Bronchial epithelial cell (primary cell): ENCODE measurements at regions not wholly inside any gene's neighbourhood (a gene's known extent, or its start where the extent isn't known, plus 50 kb on each side); places are given as distances from the start of the nearest gene placed in this dataset.
"Not testable (repeated sequence)": the region's sequence is repeated elsewhere in the genome, so short reads cannot be mapped to it uniquely, and the experiment has no call there.

Experiments
- DNase-seq: peaks from one replicate; pipeline ENCODE4 v3.0.0-alpha.2; 2010; ENCODE audit warnings: low read depth
- FAIRE-seq: peaks from 2 replicates; lab custom pipeline; 2011; peaks lifted over from hg19 to GRCh38; lab: Jason Lieb, UNC
- H3K27me3 ChIP-seq: 2 replicates; pipeline ENCODE4 v1.5.1; 2011; ENCODE audit warnings: low read length; ENCODE audit not compliant: control insufficient read depth, insufficient read depth
- H3K36me3 ChIP-seq: 2 replicates; pipeline ENCODE4 v1.5.1; 2011; ENCODE audit warnings: low read length; ENCODE audit not compliant: control insufficient read depth, insufficient read depth
- H3K4me3 ChIP-seq: 2 replicates; pipeline ENCODE4 v1.5.1; 2011; ENCODE audit warnings: mild to moderate bottlenecking, low read depth, low read length, control low read depth
- CTCF ChIP-seq: IDR thresholded peaks from 2 replicates; pipeline ENCODE4 v1.5.1; 2011; ENCODE audit warnings: mild to moderate bottlenecking, moderate library complexity, low read length, control low read depth, inconsistent platforms; ENCODE audit not compliant: insufficient read depth, severe bottlenecking

- FAIRE-seq (peak; percentile 60), DNase-seq (peak; percentile 100)
- peak; percentile 26 for TF ChIP-seq CTCF
- no peak overlapping the region for H3K4me3 ChIP-seq
- H3K36me3 ChIP-seq = no peaks in the 10 kb centered on the region
- no peaks in the 10 kb centered on the region for H3K27me3 ChIP-seq
These were observed 153.7 kb upstream of the SERTAD2 start for GRCh38 chr2:64807417-64807816.

DNA sequence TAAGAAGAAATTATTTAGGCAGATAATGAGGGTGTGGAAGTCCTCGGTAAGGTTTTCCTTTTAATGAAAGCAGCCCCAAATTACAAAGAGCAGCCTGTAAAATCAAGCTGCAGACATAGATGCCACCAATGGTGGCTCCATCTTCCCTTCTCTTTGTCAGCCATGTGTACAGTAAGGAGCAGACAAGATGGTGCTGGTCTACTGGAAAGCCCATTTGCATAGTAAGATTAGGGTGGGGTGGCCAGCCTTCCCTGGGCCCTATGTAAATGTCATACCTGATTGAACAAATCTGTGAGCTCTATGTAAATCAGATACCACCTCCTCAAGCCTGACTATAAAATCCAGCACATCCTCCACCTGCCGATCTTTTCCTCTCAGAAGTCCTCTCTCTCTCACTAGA is 154.4 kb upstream of the SERTAD2 start:
- no peaks in the 10 kb centered on the region for H3K36me3 ChIP-seq
- no peak for DNase-seq
- TF ChIP-seq CTCF = no peak
- H3K27me3 ChIP-seq = no peaks in the 10 kb centered on the region
- no peak for FAIRE-seq
- no peak overlapping the region for H3K4me3 ChIP-seq

DNA sequence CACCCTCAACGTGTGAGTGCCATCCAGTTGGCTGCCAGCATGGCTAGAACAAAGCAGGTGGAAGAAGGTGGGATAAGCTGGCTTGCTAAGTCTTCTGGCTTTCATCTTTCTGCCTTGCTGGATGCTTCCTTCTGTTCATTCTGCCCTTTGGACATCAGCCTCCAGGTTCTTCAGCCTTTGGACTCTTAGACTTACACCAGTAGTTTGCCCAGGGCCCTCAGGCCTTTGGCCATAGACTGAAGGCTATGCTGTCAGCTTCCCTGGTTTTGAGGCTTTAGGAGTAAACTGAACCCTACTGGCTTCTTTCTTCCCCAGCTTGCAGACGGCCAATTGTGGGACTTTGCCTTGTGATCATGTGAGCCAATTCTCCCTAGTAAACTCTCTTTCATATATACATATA is 155.0 kb upstream of the SERTAD2 start:
- Histone ChIP-seq H3K27me3 (no peaks in the 10 kb centered on the region), H3K4me3 (no peak overlapping the region), H3K36me3 (no peaks in the 10 kb centered on the region)
- TF ChIP-seq CTCF = no peak
- no peak for DNase-seq
- FAIRE-seq = no peak

GRCh38 chr2:64809216-64809615 is 155.5 kb upstream of the SERTAD2 start:
- no peak for TF ChIP-seq CTCF
- Histone ChIP-seq H3K36me3 (no peaks in the 10 kb centered on the region), H3K4me3 (no peak overlapping the region), H3K27me3 (no peaks in the 10 kb centered on the region)
- DNase-seq = no peak
- FAIRE-seq = no peak

DNA sequence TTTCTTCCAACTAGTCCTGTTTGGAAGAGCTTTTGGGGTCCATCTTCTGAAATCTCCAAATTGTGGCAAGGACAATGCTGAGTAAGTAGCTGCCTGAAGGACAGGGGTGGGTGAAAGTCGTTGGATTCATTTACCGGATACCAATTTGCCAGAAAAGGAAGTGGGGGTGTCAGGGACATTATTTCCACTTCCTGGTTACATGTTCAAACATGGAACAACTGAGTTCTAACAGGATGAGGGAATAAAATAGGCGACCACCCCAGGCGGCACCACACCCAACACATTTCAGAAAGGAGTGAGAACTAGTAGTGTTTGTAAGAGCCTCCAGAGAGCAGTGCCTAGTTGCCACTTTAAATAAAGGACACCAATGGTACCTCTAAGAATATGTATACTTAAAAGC is 158.6 kb upstream of the SERTAD2 start:
- TF ChIP-seq CTCF = no peak
- Histone ChIP-seq H3K27me3 (no peaks in the 10 kb centered on the region), H3K4me3 (no peak overlapping the region), H3K36me3 (no peaks in the 10 kb centered on the region)
- peak; percentile 52 for DNase-seq
- FAIRE-seq = no peak

DNA sequence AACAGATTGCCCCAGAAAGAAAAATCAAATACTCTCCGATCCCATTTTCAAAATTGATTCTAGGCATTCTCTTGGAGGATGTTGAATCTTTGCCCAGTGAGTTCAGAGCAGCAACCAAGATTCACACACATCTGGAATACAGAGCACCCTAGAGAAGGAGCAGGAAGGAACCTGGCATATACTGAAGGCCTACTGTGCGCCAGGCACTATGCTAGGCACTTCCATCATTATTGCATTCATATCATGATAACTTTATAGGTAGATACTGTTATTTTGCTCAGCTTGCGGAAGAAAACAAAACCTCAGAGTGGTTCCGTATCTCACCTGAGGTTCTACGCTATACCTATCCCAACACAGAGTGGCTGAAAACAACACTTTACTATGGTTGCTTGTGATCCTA is 160.3 kb upstream of the SERTAD2 start:
- DNase-seq (no peak), FAIRE-seq (no peak)

DNA sequence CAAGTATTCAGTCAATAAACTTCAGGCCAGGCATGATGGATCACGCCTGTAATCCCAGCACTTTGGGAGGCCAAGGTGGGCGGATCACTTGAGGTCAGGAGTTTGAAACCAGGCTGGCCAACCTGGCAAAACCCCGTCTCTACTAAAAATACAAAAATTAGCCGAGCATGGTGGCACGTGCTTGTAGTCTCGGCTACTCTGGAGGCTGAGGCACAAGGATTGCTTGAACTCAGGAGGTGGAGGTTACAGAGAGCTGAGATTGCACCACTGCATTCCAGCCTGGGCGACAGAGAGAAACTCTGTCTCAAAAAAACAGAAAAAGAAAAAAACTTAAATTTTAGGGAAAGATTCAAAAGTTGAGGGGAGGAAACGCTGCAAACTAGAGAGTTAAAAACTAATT is 162.8 kb upstream of the SERTAD2 start:
- DNase-seq, FAIRE-seq, H3K4me3 ChIP-seq, H3K36me3 ChIP-seq, H3K27me3 ChIP-seq: not testable (repeated sequence)

More for the DNA sequence above, 160.3 kb upstream of the SERTAD2 start:
- no peak for TF ChIP-seq CTCF
- Histone ChIP-seq H3K27me3 (no peaks in the 10 kb centered on the region), H3K4me3 (no peak overlapping the region), H3K36me3 (no peaks in the 10 kb centered on the region)
